ENCODE measurements at regions not wholly inside any gene's neighbourhood (a gene's known extent, or its start where the extent isn't known, plus 50 kb on each side); places are given as distances from the start of the nearest gene placed in this dataset.
"Not testable (repeated sequence)": the region's sequence is repeated elsewhere in the genome, so short reads cannot be mapped to it uniquely, and the experiment has no call there.

- TF ChIP-seq EZH2 (IDR thresholded peaks at IDR 0.05; ENCODE audit: low read depth); CTCF (conservative IDR thresholded peaks at IDR 0.05): not testable (repeated sequence)
Measured at GRCh38 chr4:54828361-54828760, 170.6 kb downstream of the KIT start.

Data from PC-9 (cell line).